ENCODE measurements at regions not wholly inside any gene's neighbourhood (a gene's known extent, or its start where the extent isn't known, plus 50 kb on each side); places are given as distances from the start of the nearest gene placed in this dataset.

- no peak for DNase-seq
These were observed 1103.3 kb upstream of the B3GALT2 start for GRCh38 chr1:194289569-194290266.

GRCh38 chr1:194288238-194288637 is 1101.8 kb upstream of the B3GALT2 start:
- DNase-seq: no peak

- DNase-seq: no peak
These were observed 1095.0 kb upstream of the B3GALT2 start for GRCh38 chr1:194281376-194281775.

- no peak for DNase-seq
These were observed 1094.0 kb upstream of the B3GALT2 start for GRCh38 chr1:194280463-194280862.

- no peak for DNase-seq
These were observed 1093.6 kb upstream of the B3GALT2 start for GRCh38 chr1:194279975-194280374.

GRCh38 chr1:194277927-194278326 is 1091.5 kb upstream of the B3GALT2 start:
- no peak for DNase-seq

GRCh38 chr1:194273660-194274059 is 1087.2 kb upstream of the B3GALT2 start:
- DNase-seq: no peak

GRCh38 chr1:194268839-194269238 is 1082.4 kb upstream of the B3GALT2 start:
- no peak for DNase-seq

- DNase-seq: no peak
These were observed 1080.6 kb upstream of the B3GALT2 start for GRCh38 chr1:194267021-194267420.

- no peak for DNase-seq
These were observed 1069.6 kb upstream of the B3GALT2 start for GRCh38 chr1:194256010-194256409.

GRCh38 chr1:194252199-194252598 is 1065.8 kb upstream of the B3GALT2 start:
- DNase-seq: no peak

GRCh38 chr1:194241215-194241614 is 1054.8 kb upstream of the B3GALT2 start:
- DNase-seq: no peak

- no peak for DNase-seq
These were observed 1046.7 kb upstream of the B3GALT2 start for GRCh38 chr1:194233069-194233468.

GRCh38 chr1:194230351-194231144 is 1044.1 kb upstream of the B3GALT2 start:
- no peak for DNase-seq

- DNase-seq: no peak
These were observed 1042.0 kb upstream of the B3GALT2 start for GRCh38 chr1:194228427-194228826.

GRCh38 chr1:194227161-194227560 is 1040.7 kb upstream of the B3GALT2 start:
- DNase-seq: no peak

GRCh38 chr1:194225821-194226220 is 1039.4 kb upstream of the B3GALT2 start:
- DNase-seq: peak; percentile 16 to 47 (median 47)

GRCh38 chr1:194223596-194223995 is 1037.2 kb upstream of the B3GALT2 start:
- DNase-seq: peak in 1 of 3 donors; percentile 37

GRCh38 chr1:194215448-194215847 is 1029.0 kb upstream of the B3GALT2 start:
- DNase-seq: no peak

- no peak for DNase-seq
These were observed 1028.3 kb upstream of the B3GALT2 start for GRCh38 chr1:194214735-194215134.

- DNase-seq: no peak
These were observed 1023.5 kb upstream of the B3GALT2 start for GRCh38 chr1:194209920-194210319.

- no peak for DNase-seq
These were observed 1022.3 kb upstream of the B3GALT2 start for GRCh38 chr1:194208674-194209073.

- no peak for DNase-seq
These were observed 1010.1 kb upstream of the B3GALT2 start for GRCh38 chr1:194196562-194196961.

GRCh38 chr1:194194724-194195123 is 1008.3 kb upstream of the B3GALT2 start:
- no peak for DNase-seq
